ENCODE measurements at regions not wholly inside any gene's neighbourhood (a gene's known extent, or its start where the extent isn't known, plus 50 kb on each side); places are given as distances from the start of the nearest gene placed in this dataset.
"Not testable (repeated sequence)": the region's sequence is repeated elsewhere in the genome, so short reads cannot be mapped to it uniquely, and the experiment has no call there.

DNA sequence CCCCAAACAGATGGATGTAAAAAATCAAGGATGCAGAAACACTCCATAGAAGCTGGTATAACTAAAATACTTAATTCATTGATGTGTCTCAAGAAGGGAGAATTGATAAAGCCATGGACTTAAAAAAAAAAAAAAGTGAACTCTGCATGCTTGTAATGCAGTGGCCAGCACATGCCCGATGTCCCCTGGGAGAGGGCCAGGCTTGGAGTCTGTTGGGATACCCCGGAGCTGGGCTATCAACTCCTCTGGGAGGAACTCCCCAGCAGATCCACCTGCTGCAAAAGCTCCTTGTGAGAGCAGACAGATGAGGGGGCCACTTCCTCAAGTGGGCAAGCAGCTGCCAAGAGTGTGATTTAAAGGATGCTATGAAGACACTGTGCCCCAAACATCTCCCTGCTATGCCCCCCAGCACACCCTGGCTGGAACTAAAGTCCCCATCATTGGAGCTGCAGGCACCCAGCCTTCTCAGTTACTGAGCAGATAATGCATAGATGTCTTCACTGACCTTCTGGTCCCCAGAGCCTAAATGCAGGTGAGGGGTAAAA, 311.5 kb upstream of the ID2 start:
- no peak for DNase-seq (ENCODE audit: low spot score)

GRCh38 chr2:8371653-8372052, 310.2 kb upstream of the ID2 start:
- no peak for DNase-seq (ENCODE audit: low spot score)

DNA sequence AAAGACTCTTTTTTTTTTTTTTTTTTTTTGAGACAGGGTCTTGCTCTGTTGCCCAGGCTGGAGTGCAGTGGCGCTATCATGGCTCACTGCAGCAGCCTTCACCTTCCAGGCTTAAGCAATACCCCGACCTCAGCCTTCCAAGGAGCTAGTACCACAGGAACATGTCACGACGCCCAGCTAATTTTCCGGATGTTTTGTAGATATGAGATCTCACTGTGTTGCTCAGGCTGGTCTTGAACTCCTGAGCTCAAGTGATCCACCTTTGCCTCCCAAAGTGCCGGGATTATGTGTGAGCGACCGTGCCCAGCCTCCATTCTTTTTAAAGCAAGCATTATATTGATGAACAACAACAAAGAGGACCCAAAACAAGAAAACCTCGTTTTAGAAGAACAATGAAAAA, 307.1 kb upstream of the ID2 start:
- no peak for DNase-seq (ENCODE audit: low spot score)

DNA sequence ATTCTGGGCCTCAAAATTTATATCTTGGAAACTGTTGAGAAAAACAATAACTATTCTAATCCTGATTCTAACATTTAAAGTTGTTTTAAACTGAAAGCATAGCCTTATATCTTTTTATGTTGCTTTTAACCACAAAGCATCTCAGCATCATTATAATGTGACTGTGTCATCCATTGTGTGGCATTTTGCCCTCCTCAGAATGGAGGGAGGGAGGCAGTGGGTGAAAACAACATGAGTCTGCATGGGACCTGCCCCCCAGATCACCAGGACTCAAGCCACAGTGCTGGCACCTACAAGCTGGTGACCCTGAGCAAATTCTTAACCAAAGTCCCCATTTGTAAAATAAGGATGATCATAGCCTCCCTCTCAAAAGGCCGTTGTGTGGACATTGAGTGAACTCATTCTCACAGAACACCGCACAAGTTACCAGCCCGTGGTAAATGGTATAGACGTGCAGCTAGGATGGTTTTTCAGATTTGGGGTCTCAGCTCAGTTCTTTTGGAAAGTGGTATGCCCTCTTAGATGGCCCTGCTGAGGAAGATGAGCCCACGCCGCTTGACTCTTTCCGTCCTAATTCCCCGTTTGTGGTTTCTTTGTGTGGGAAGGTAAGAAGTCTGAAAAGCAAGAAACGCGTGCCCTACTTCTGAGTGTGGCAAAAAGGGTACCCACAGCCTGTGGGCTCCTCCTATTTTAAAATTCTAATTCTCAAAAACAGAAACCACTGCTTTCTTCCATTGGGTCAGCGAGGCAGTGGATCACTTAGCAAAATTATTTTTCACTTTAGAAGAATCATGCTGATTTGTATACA, 305.0 kb upstream of the ID2 start:
- DNase-seq (ENCODE audit: low spot score), result no peak

DNA sequence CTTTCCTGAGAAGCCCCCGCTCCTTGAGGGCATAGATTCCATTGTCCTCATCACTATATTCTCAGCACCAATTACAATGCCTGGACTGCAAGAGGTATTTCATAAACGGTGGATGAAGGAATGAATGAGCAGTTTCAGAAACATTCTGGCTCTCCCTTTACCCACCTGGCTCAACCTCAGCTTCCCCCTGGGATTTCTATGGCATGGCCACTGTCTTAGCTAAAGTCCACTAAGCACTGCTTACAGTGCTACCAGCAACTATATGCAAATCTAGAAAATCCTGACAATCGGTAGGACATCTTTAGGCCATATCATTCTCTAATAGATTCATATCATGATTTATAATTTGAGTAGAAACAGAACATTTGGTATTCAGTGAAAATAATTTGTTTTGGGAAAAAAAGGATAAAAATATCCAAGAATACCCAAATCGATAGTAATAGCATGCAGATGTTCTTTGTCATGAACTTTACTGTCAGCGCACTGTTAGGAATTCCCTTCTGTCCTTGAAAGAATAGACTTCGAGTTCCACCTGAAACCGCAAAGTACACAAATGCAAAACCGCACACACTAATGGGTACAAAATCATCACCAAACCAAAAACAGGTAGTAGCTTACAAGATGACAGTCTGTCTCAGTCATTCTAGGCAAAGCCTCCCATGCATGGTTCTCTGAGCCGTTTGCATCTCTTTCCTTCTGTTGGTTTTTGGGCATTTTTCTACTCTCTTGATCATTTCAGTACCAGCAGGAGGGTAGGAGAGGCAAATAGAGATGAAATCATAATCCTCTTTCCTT, 303.6 kb upstream of the ID2 start:
- peak; percentile 28 for DNase-seq (ENCODE audit: low spot score)

DNA sequence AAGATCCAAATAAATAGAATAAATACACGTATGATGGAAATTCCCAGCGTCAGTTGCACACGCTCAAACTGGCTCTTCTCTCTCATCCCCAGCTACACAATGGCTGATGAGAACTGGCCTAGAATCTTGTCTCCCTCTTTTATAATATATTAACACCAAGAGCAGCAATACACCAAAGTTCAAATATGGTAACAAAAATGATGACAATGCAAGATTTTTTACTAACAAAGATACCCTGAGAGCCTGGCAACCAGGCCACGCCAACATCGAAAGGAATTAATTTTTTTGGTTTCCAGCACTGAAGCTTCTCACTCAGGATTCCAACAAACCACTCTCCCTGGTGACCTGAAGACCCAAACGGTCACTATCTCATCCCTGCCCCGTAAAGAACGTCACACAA, 302.7 kb upstream of the ID2 start:
- DNase-seq (ENCODE audit: low spot score), result no peak

DNA sequence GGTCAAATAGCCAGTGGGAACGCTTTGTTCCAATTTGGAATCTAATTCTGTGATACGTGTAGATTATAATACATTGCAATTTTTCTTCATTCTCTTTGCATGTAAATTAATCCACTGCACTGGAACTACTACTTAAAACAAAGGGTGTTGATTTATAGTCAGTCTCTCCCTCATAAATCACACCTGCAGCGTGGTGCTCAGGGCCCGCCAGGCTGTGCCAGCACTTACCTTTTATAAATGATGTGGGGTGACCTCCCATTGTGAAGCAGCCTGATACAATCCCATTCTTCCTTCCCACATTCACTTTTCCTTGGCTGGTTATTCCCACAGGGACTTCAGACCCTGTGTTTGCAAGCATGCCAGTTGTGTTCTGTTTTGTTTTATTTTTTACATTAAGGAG, 302.3 kb upstream of the ID2 start:
- DNase-seq (ENCODE audit: low spot score), result no peak

DNA sequence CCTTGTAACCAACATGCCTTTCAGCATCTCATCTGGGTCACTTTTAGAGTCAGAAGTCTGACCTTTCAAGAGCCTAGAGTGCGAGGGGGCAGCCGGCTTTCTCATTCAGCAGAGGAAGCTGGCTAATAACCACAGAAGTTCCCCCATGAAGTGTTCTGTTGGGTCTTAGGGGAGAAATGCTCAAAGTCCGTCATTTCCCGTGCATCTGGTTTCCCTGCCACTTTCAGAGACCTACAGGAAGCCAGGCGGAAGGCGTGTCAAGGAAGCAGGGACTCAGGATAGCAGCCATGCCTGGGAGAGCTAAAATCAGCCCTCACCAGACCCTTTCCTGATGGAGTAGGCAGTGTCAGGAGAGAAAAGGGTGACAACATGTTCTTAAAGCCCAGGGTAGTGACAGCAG, 301.8 kb upstream of the ID2 start:
- no peak for DNase-seq (ENCODE audit: low spot score)

DNA sequence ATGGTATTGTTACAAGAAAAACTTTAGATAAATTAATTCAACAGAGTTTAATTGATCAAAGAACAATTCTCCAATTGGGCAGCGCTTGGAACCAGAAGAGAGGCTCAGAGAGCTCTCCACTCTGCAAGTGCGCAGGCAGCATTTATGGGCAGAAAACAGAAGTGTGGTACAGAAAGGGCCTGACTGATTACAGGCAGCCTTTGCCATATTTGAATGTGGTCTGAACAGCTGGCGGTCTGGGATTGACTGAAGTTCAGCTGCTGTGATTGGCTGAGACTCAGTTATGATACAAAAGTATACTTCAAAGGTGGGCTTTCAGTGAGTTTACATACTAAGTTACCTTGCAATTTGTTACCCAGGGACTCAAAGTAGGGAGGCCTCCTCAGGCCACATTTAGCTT, 301.3 kb upstream of the ID2 start:
- DNase-seq (ENCODE audit: low spot score), result no peak

DNA sequence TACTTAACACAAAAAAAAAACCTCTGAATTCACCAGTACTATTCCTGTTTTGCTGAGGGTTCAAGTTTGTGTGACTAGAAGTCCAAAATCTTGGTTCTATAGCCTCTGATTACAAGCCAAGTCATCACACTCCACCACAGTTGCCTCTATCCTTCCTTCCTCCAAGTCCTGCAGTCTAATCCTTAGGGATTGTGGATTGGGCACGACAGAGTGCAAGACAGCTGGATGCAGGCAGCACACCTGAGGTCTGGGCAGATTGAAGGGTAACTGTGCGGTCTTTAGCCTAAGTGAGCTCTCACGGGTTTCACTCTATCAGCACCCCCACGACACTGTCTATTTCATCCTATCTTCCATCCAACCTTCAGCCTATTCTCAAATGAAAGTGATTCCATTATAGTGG, 299.4 kb upstream of the ID2 start:
- DNase-seq (ENCODE audit: low spot score), result no peak

- not testable (repeated sequence) for DNase-seq (ENCODE audit: low spot score)
These were observed 295.1 kb upstream of the ID2 start for GRCh38 chr2:8386748-8387147.

DNA sequence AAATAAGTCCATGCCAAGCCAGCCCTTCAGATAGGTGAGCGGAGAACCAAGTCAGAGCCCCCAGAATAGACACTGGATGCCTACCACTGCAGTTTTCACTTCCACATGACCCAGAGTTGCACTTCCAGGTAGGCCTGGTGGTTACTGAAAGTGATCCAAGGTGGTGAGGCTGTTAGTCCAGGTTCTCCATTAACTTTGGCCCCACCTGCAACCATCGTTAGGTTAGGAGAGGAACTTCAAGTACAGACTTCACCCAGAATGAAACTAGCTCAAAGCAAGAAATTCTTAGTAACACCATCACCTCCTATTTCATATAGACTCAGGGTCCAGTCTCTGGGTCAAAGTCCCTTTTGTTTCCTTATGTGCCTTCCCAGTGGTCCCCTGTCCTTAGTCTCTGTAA, 293.1 kb upstream of the ID2 start:
- no peak for DNase-seq (ENCODE audit: low spot score)

GRCh38 chr2:8389431-8390108, 292.3 kb upstream of the ID2 start:
- DNase-seq (ENCODE audit: low spot score), result no peak

DNA sequence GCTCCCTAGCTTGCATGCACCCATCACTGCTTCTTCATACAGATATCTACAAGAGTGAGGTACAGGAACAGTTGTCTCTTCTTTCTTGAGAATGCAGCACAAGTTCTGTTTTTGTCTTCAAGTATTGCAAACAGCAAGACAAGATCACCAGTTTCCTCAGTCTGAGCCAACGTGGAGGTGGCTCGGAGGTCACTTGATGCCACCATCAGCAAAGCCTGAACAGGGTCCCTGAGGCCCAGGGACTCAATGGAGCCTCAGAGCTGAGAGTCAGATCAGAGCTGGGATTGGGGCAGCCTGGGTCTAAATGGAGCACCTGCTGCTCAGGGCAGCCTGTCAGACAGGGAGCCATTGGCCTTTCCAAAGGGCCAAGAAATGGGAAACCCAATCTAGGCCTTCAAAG, 290.7 kb upstream of the ID2 start:
- no peak for DNase-seq (ENCODE audit: low spot score)

- DNase-seq (ENCODE audit: low spot score), result no peak
These were observed 290.3 kb upstream of the ID2 start for GRCh38 chr2:8391584-8391983.

- DNase-seq (ENCODE audit: low spot score), result no peak
These were observed 289.6 kb upstream of the ID2 start for GRCh38 chr2:8392098-8392866.

GRCh38 chr2:8393506-8393905, 288.4 kb upstream of the ID2 start:
- no peak for DNase-seq (ENCODE audit: low spot score)

GRCh38 chr2:8394131-8394530, 287.7 kb upstream of the ID2 start:
- no peak for DNase-seq (ENCODE audit: low spot score)

DNA sequence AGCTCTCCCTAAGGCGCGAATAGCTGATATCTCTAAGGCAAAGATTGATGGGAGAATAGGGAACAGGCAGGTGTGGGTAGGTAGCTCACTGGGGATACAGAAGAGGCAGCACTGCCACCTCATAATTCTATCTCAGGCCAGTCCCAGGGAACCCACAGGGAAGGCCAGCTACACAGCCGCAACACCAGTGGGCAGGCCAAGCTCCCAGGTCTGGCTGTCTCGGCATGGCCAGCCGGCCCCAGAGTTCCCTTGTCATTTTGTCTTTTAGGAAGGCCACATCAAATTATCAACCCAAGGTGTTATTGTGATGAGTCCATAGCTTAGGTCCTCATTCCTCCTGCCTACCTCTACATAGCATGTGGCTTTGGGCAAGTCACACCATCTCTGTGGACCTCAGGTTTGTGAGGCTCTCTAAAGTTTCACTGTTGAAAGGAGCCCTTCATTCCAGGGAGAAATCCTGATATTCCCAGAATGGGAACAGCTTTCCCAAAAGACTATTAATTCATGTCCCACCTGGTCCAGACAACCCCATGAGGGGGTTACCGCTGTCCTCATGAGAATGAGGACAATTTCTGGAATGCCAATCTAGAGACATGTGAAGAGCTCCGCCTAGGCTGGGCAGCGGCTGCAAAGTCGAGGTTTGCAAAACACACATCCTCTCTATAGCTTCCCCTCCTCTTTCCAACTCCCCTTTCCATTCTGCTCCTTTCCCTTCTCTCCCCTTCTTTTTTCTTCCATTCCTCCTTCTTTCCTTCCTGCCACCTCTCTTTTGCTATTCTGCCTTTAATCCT, 287.1 kb upstream of the ID2 start:
- DNase-seq (ENCODE audit: low spot score), result no peak

DNA sequence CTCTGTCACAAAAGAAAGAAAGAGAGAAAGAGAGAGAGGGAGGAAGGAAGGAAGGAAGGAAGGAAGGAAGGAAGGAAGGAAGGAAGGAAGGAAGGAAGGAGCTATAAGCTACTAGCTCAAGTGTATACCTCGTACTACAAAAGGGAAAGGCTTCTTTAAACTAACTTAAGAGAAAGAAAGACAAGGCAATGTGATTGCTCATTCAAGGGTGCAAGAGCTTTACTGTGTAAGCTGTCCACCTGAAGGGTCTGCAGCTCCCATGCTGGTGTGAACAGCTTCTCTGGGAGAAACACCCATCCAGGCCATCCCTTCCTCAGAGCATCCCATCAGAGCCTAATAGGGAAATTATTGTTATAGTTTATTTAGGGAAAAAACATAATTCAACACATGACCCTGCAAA, 286.1 kb upstream of the ID2 start:
- DNase-seq (ENCODE audit: low spot score), result no peak

GRCh38 chr2:8398040-8398668, 283.7 kb upstream of the ID2 start:
- DNase-seq (ENCODE audit: low spot score), result no peak
